Stimulated activated CD4-positive, alpha-beta T cell treated with anti-CD3 and anti-CD28 coated beads, Interleukin-4, amount 100 ng/mL, for 48 hours (primary cell): ENCODE measurements at regions not wholly inside any gene's neighbourhood (a gene's known extent, or its start where the extent isn't known, plus 50 kb on each side); places are given as distances from the start of the nearest gene placed in this dataset.

Source experiments
- DNase-seq, 2 donors: peaks; one replicate each; pipeline ENCODE4 v3.0.0-alpha.2; 2020; ENCODE audit warnings: low read depth in 2 of 2

DNA sequence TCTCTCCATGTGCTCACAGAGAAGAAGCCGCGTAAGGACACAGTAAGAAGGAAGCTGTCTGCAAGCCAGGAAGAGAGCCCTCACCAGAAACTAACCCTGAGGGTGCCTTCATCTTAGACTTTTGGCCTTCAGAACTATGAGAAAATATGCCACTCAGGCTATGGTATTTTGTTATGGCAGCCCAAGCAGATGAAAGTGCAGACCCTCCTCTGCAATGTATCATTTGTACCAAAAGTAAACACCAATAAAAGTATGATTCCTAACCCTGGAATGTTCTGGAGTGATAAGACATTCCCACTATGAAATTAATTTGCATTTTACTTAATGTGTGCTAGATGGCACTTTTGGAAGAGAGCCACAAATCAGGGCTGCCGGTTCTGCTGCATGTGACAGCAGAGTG is 594.3 kb downstream of the UTRN start:
- no peak for DNase-seq

DNA sequence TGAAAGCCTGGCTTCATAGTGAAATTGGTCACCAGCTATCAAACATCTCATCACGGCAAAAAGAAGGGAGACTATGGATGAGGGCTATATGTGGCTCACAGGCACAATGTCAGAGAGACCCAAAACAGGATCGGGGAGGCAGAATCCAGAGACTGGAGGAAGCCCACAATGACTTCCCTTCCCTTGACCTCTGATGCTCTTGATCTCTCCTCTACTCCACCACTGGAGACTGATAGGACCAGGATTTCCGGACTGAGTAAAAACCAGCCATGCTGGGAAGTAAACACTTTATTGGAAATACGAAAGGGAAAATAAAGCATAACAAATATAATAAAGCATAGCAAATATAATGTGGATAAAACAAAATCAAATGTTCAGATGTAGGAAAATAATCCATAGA is 597.3 kb downstream of the UTRN start:
- DNase-seq = no peak

DNA sequence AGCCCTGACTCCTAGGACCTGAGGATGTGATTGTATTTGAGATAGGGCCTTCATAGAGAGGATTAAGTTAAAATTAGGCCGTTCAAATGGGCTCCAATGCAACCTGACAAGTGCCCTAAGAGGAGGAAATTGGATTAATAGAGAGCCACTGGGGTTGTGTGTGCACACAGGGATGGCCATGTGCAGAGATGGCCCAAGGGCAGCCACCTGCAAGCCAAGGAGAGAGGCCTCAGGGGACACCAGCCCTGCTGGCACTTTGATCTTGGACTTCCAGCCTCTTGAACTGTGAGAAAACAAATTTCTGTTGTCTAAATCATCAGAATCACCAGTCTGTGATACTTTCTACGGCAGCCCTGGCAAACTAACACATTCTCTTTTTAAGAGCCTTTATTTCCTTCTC is 598.8 kb downstream of the UTRN start:
- no peak for DNase-seq

DNA sequence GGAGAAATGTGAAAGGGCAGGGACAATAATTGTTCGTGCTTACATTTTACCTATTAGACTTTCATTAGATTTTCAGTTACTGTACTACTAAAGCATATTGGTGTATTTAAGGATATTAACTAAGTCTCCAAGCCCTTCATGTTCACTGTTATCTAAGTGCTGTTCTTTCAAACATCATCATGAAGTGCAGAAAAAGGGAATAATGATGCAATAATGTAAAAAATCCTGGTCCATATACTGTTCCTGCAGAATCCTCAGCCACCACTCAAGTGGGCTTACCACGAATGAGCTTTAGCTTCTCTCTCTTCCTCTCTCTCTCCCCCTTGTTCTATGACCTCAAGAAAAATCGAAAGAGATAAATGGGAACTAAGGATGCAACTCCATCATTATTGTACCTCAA is 600.7 kb downstream of the UTRN start:
- DNase-seq = no peak

DNA sequence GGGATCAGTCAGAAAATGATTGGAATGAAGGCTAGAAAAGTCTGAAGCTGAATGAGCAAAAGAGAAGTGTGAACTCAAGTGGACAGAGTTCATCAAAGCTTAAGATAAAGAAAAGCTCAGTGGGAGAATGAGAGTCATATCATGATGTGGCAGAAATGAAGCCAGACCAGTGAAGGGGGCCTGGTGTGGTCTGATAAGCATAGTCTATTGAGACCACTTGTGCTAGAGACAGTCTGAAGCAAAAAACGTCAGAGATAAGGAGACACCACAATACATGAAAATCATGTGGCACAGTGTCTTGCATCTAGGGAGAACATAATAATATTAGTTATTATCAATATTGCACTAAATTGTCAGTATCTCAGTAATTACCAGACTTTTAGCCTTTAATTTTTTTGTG is 601.5 kb downstream of the UTRN start:
- no peak for DNase-seq

DNA sequence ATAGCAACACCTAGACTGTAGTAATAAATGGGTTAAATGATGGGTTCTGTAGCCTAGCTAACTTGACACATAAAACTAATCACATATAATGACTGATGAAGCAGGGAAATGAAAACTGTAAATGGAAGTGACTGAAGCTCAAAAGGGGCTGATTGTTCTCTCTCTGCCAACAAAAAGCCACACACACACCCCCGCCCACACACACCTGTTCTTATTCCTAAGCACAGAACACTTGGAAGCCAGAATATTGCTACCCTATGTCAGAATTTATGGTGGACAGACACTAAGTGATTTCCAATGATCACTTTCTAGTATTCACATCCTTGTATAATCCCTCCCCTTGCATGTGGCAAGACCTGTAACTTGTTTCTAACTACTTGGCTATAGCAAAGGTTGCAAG is 603.5 kb downstream of the UTRN start:
- no peak for DNase-seq

DNA sequence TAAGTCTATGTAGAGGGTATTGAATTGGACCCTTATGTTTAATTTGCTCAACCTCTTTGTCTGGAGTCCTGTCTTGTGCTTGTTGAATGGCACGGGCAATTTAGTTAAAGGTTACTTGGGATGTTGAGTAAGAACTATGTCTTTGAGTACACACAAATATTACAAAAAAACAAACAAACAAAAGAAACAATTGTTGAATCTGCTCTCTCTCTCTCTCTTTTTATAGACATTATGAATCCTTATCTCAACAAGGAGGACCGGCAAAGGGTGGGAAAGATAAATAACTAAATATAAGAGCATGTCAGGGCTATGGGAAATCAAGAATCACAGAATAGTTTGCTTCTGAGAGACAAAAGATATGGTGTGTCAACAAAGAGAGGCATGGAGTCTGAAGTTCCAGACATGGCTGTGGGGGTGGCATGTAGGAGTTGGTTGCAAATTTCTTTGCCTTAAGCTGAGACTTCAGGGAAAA is 608.6 kb downstream of the UTRN start:
- no peak for DNase-seq

DNA sequence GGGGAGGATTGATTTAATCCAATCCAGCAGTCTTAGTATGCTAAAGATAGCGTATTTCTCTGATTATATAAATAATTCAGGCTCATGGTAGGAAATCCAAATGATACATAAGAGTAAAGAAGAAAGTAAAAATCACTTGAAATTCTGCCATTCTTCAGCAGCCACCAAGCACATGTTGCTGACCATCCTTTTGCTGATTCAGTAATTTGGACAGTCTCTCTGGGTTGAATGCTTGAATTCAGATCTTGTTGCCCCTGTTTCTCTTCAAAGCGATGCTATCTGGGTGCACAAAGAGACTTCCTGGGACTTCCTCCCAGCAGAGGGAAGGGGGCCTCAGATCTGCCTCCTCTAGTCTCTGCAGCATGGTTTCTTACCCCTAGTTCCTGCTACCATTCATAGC is 609.1 kb downstream of the UTRN start:
- no peak for DNase-seq

DNA sequence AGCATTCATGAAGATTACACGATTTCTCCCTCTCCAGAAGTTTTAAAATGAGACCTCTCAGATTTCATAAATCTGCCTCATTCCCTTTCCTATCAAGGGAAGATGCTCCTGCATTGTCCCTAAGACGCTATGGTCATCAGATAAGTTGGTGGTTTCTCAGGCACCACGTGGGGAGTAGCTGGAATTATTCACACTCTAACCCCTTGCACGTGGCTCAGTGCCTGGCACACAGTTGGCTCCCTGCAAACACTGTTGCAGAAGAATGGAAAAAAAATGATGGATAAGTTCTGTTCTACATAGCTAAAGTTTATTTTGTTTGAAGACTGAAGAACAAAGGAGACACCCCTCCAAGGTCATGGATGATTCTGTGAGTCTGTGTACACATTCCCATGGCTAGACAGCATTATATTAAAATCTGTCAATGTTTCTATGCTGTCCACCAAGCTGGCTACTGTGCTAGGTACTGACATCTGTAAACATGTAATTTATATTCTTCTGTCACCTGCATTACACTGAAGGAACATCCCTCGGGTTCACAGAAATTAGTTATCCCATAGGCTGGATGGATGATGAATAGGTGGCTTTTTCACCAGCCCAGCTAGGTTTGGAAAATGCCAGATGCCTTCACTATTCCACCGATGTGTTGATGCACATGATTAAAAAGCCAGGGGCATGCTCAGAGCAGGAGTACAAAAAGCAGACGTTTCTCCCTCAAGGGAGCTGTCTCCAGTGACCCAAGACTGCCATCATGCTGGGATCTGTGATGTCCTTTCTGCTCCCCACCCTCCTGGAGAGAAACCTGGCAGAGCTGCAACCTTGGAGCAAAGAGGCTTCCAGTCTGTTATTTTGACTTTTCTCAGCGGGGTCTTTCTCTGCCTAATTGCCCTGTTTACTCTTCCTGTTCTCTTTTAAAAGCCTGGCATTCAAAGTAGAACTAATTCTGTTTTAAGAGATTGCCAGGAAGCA is 610.5 kb downstream of the UTRN start:
- DNase-seq = no peak

DNA sequence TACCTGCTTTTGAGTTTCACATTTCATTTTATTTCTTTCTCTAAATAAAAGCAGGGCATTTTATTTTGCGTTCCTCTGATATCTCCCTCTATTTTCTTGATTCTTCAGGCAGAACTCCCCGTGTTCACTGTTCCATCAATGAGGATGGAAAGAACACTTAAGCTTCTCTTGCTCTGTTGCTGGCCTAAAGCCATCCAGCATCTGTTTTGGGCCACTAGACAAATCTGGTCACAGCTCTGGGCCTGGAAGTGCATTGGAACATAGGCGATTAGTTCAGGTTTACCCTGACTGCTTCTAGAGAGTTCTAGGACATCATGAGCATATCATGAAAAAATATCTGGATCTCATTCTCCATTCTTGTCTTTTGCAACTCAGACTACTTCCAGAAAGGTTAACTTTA is 611.2 kb downstream of the UTRN start:
- no peak for DNase-seq

DNA sequence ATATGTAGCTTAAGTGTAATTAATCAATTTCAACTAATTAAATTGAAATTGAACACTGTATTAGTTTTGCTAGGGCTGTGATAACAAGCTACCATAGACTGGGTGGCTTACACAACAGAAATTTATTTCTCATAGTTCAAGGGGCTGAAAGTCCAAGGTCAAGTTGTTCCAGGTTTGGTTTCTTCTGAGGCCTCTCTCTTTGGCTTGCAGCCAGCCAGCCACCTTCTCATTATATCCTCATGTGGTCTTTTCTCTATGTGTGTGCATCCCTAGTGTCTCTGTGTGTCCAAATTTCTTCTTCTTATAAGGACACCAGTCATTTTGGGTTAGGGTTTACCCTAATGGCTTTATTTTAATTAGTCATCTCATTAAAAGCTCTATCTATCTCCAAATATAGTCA is 611.7 kb downstream of the UTRN start:
- no peak for DNase-seq

DNA sequence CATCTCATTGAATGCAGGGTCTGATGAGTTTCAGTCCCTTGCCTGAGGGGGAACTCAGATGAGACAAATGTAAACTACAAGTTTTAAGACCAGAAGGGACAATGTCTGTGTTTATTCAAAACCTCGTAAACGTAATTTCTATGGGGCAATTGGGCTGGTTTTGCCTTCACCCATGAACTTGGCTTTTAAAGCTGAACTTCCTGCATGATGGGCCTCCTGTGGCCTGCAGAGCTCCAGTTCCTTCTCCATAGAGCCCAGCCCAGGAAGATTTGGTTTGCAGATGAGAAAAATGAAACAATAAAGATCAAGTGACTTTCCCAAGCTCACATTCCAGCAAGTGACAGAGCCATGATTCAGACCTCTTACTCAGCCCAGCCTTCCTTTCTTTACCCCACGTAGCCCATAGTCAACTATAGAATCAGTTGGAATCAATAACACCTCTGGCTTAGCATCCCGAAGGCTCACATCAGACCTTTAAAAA is 612.3 kb downstream of the UTRN start:
- DNase-seq = no peak

DNA sequence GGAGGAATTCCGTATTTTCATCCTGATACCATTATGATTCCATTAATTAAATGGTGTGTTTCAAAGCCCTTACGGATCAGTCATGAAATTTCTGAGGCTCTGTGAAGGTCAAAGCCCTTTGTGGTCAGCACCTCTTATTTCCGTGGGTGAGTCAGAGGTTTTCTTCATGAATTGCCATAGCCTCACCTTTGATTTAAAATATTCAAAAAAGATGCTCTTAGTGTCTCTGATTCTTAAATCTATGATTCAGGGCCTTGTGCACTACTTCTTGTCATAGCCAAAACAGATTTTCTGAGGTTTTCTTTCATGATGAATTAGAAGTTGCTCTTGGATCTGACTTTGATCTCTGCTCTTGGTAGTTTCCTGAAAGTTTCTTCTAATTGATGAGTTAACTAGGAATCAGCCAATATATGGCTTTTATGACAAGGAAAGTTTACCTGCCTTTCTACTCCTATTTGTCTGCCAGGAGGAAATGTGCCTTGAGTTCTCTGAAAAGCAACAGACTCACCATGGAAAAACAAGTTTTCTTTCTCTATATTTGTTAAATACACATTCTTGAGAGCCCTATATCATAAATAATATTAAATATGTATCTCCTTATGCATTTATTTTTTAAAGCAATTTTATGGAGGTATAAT is 613.0 kb downstream of the UTRN start:
- no peak for DNase-seq

DNA sequence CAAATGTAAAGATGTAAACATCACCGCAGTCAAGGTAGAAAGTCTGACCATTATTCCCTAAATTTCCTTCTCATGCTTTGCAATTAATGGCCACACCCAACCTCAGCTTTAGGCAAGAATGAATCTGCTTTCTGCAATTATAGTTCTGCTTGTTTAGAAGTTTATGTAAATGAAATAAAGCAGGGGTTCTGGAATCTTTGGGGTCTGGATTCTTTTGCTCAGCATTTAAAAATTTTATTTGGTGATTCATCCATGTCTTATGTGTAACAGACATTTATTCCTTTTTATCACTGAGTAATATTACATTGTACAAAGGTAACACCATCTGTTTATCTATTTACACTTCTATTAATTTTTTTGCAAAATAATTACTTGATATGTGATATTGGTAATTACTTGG is 613.6 kb downstream of the UTRN start:
- DNase-seq = no peak

DNA sequence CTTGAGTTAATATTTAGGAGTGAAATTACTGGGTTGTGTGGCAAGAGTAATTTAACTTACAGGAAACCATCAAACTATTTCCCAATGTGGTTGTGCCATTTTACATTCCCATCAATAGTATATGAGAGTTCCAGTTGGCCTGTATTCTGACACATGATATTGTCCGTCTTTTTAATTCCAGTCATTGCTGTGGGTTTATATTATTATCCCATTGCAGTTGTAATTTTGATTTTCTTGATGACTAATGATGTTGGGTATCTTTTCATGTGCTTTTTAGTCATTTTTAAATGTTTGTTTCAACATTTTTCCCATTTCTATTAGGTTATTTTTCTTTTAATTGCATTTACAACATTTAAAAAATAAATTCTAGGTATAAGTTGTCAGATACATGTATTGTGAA is 614.0 kb downstream of the UTRN start:
- DNase-seq = no peak

DNA sequence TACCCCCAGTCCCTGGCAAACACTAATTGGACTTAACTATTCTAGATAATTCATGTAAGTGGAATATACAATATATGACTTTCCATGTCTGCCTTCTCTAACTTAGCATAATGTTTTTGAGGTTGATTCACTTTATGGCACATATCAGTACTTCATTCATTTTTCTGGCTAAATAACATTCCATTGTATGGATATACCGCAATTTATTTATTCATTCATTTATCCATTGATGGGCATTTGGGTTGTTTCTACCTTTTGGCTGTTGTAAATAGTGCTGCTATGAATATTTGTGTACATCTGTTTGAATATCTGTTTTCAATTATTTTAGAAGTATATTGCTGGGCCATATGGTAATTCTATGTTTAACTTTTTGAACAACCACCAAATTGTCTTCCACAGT is 616.3 kb downstream of the UTRN start:
- no peak for DNase-seq

DNA sequence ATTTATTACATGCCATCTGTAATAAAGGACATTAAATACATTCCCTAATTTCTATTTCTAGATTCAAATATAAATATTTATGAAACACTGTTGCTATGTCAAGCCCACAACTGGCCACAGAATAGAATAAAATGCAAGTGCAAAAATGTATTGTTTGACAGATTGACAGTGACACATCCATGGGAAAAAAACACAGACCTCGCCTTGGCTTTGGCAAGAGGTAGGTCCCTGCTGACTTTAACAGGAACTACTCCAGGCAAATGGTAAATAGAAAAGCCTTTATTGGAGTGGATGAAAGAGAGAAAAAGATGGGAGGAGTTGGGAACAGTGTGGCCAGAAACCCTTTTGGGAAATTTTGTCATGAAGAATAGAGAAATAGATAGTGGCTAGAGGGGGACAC is 622.9 kb downstream of the UTRN start:
- no peak for DNase-seq

DNA sequence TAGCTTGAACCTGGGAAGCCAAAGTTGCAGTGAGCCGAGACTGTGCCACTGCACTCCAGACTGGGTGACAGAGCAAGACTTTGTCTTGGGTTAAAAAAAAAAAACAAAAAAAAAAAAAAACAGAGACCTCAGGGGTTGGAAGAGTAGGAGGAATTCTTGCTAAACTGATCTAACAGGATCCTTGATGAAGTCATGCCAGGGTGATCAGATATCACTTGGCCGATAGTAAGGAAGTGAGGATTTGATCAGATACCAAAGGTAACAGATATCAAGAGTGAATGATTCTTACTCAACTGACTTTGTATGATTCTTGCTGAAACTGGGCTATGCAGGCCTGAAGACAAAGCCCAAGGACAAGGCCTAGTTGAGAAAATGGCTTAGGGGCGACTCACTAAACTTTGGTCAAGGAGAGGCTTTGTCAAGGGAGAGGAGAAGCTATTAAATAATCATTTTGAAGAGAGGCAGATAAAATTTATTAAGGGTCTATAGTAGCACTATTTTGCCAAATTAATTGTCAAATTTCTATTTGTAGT is 624.7 kb downstream of the UTRN start:
- DNase-seq = no peak

DNA sequence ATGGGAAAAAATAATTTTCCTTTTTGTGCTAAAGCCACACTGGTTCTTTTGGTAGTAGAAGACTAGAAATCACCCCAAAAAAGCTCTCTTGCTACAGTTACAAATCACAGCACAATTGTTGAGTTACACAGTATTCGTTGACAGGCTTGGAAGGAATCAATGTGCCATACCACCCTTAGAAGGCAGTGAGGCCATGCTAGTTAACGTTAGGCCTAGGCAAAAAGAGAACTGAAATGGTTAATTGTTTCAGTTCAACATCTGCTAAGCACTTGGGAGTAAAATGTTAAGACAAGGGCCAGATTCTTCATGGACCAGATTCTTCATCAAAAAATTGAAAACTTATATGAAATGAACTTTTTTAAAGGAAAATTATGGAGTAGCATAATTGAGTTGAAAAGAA is 626.2 kb downstream of the UTRN start:
- no peak for DNase-seq

DNA sequence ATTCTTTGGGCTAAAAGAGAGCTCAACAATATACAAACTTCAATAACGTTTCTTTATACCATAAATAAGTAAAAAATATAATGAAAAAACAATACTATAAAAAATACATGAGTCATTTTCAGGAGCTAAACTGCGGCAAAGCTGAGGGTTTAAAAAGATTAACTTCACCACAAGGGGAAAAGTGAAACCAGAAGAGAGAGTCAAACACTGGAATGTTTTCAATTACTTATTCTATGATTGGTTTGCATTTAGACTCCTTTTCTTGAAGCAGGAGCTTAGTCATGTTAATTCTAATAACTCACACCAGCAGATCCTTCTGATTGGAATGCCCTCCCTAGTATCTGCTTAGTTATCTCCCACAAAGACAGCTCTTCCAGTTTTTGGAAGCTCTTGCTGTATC is 627.3 kb downstream of the UTRN start:
- DNase-seq = no peak

DNA sequence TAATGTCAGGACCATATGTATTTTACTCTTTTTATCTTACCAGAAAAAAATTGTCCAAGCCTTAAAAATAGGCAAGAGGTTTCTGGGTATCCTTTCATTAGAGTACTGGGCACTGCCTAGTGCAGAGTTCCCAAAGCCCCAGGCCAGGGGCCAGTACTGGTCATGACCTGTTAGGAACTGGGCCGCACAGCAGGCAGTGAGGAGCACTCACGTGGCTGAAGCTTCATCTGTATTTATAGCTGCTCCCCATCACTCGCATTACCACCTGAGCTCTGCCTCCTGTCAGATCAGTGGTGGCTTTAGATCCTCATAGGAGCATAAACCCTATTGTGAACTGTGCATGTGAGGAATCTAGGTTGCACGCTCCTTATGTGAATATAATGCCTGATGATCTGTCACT is 632.9 kb downstream of the UTRN start:
- no peak for DNase-seq

DNA sequence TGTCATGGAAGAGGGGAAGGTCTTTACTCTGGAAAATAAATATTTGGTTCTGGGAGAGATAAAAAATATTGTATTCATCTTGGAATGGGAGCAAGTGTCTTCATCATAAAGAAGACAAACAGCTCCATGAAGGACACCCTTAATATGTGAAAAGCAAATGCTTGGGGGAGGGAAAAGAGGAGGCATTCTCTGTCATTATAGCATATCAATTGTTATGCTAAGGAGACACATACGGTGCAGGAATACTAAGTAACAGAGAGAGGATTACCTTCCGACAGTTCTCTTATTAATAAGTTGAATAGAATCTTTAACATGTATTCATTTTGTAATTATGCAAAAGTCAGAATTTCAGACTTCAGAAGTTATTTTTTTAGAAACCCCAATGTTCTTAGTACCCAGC is 634.4 kb downstream of the UTRN start:
- DNase-seq = no peak

DNA sequence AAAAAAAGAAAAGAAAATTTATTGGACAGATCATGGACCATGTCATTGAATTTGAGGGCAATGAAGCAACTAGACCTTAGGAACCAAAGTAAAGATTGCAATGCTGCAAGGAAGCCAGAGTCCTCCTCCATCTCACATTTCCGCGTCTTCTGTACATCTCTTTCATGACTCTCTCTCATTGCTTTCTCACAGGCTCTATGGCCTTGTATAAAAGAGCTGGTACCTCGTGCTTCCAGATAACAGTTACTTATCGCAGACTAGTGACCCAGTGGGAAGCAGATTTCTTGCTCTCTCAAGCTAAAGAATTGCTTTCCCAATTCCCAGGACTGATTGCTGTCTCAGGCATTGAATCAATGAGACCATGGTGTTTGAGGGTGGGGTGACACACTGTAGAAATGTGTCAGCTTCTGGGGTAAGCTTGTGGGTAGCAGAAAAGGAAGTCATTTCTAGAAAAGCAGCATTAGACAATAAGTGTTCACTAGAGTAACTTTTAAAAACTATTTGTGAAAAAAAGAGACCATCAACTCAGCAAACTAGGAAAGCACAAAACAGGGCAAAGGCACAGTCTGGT is 635.3 kb downstream of the UTRN start:
- DNase-seq = no peak
